H1 (cell line): ENCODE measurements at regions not wholly inside any gene's neighbourhood (a gene's known extent, or its start where the extent isn't known, plus 50 kb on each side); places are given as distances from the start of the nearest gene placed in this dataset.

Experiments used
- ASH2L ChIP-seq: fragments of 200-600, 300-600 bp; sonication (generic); IDR thresholded peaks from one replicate; pipeline ENCODE4 v1.7.1; 2017; ENCODE audit warnings: low read length
- CBX8 ChIP-seq: fragments of 300-800, 300-1000 bp; sonication (generic); IDR thresholded peaks from 2 replicates; pipeline ENCODE4 v1.7.1; 2016; ENCODE audit warnings: low read depth, low read length, borderline replicate concordance
- HDAC6 ChIP-seq: IDR thresholded peaks from one replicate; pipeline ENCODE4 v1.7.1; 2012; ENCODE audit warnings: low read depth, mild to moderate bottlenecking, inconsistent platforms, low read length, moderate library complexity
- JUND ChIP-seq: IDR thresholded peaks from 2 replicates; pipeline ENCODE4 v1.6.1; 2011; ENCODE audit warnings: mild to moderate bottlenecking, improper control_type of control experiment, low read length
- NRF1 ChIP-seq: IDR thresholded peaks from 2 replicates; pipeline ENCODE4 v1.6.1; 2011; ENCODE audit warnings: mild to moderate bottlenecking, low read depth, low read length, improper control_type of control experiment
- POU5F1 ChIP-seq: IDR thresholded peaks from 2 replicates; pipeline ENCODE4 v1.6.1; 2011; ENCODE audit warnings: low read depth, mild to moderate bottlenecking, low read length, moderate library complexity
- SIRT6 ChIP-seq: IDR thresholded peaks from one replicate; pipeline ENCODE4 v1.7.1; 2012; ENCODE audit warnings: low read length, inconsistent platforms
- SIX5 ChIP-seq: IDR thresholded peaks from 2 replicates; pipeline ENCODE4 v1.6.1; 2011; ENCODE audit warnings: mild to moderate bottlenecking, low read depth, low read length
- SP4 ChIP-seq: IDR thresholded peaks from 2 replicates; pipeline ENCODE4 v1.6.1; 2012; ENCODE audit warnings: low read length, inconsistent platforms
- TAF1 ChIP-seq: IDR thresholded peaks from 2 replicates; pipeline ENCODE4 v1.6.1; 2011; ENCODE audit warnings: mild to moderate bottlenecking, low read depth, low read length

GRCh38 chr6:71411882-71412281, 123.3 kb downstream of the OGFRL1 start (continued):
- TF ChIP-seq HDAC6 (no peak), TAF1 (no peak), SIX5 (no peak), POU5F1 (no peak), SP4 (no peak), ASH2L (no peak), SIRT6 (no peak), CBX8 (no peak), NRF1 (no peak), JUND (no peak)
